ENCODE measurements at regions not wholly inside any gene's neighbourhood (a gene's known extent, or its start where the extent isn't known, plus 50 kb on each side); places are given as distances from the start of the nearest gene placed in this dataset.

DNA sequence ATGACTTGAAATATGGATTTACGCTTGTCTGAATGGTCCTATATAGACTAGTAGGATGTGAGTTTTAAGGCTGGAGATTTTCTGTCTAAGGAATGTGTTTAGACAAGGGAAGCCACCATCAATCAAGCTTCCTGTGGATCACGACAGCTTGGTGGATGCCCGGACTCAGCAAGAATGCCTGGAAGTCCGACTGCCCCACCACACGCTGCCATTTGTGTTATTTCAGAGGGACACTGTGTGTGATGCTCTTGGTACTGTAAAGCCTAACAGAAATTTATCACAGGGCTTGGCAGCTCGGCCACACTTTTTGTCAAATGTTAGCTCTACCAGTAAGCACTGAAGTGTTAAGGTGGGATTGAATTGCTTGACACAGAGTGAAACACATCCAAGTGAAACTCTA, 127.1 kb upstream of the CDH7 start:
- Histone ChIP-seq H3K27ac (no peak overlapping the region), H3K4me3 (IDR thresholded peaks at IDR 0.05; ENCODE audit: insufficient read depth, low read depth, low read length) (no peak overlapping the region), H4K20me1 (ENCODE audit: insufficient read depth) (no peaks in the 10 kb centered on the region), H3K9ac (no peak overlapping the region), H3K27me3 (ENCODE audit: insufficient read depth, low read depth) (no peaks in the 10 kb centered on the region), H3K36me3 (ENCODE audit: insufficient read depth) (no peaks in the 10 kb centered on the region), H3K4me1 (ENCODE audit: low read depth, poor library complexity, severe bottlenecking) (no peaks in the 10 kb centered on the region), H2AFZ (ENCODE audit: low read depth) (no peak overlapping the region), H3K79me2 (ENCODE audit: insufficient read depth, low read depth) (no peaks in the 10 kb centered on the region), H3K4me2 (no peak overlapping the region)
- TF ChIP-seq, protein P1, sequence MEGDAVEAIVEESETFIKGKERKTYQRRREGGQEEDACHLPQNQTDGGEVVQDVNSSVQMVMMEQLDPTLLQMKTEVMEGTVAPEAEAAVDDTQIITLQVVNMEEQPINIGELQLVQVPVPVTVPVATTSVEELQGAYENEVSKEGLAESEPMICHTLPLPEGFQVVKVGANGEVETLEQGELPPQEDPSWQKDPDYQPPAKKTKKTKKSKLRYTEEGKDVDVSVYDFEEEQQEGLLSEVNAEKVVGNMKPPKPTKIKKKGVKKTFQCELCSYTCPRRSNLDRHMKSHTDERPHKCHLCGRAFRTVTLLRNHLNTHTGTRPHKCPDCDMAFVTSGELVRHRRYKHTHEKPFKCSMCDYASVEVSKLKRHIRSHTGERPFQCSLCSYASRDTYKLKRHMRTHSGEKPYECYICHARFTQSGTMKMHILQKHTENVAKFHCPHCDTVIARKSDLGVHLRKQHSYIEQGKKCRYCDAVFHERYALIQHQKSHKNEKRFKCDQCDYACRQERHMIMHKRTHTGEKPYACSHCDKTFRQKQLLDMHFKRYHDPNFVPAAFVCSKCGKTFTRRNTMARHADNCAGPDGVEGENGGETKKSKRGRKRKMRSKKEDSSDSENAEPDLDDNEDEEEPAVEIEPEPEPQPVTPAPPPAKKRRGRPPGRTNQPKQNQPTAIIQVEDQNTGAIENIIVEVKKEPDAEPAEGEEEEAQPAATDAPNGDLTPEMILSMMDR (conservative IDR thresholded peaks at IDR 0.05; ENCODE audit: low read depth, low read length): no peak

DNA sequence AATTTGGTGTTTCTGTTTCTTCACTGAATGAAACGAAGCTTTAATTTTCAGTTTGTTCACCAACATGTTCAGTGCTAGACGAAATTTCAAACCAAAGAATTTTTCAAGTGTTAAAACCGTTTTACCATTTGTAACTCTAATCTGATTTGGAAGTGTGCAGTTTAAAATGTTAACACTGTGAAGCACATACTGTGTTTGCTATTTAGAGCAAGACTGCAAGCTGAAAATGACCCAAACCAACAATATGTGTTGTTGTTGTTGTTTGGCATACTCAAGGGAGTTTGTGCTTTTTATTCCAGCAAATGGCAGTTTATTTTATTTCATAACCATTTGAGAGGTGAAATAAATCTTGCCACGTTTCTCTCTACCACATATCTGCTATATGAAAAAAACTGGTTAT, 128.4 kb upstream of the CDH7 start:
- no peak overlapping the region for H3K4me3 ChIP-seq (IDR thresholded peaks at IDR 0.05; ENCODE audit: insufficient read depth, low read depth, low read length)
- TF ChIP-seq, protein P1 (conservative IDR thresholded peaks at IDR 0.05; ENCODE audit: low read depth, low read length): no peak
- no peaks in the 10 kb centered on the region for H3K36me3 ChIP-seq (ENCODE audit: insufficient read depth)
- H2AFZ ChIP-seq (ENCODE audit: low read depth): no peak overlapping the region
- H3K9ac ChIP-seq: no peak overlapping the region
- no peak overlapping the region for H3K4me2 ChIP-seq
- H3K27me3 ChIP-seq (ENCODE audit: insufficient read depth, low read depth): no peaks in the 10 kb centered on the region
- no peaks in the 10 kb centered on the region for H3K79me2 ChIP-seq (ENCODE audit: insufficient read depth, low read depth)
- no peaks in the 10 kb centered on the region for H4K20me1 ChIP-seq (ENCODE audit: insufficient read depth)
- H3K27ac ChIP-seq: no peak overlapping the region
- no peaks in the 10 kb centered on the region for H3K4me1 ChIP-seq (ENCODE audit: low read depth, poor library complexity, severe bottlenecking)

DNA sequence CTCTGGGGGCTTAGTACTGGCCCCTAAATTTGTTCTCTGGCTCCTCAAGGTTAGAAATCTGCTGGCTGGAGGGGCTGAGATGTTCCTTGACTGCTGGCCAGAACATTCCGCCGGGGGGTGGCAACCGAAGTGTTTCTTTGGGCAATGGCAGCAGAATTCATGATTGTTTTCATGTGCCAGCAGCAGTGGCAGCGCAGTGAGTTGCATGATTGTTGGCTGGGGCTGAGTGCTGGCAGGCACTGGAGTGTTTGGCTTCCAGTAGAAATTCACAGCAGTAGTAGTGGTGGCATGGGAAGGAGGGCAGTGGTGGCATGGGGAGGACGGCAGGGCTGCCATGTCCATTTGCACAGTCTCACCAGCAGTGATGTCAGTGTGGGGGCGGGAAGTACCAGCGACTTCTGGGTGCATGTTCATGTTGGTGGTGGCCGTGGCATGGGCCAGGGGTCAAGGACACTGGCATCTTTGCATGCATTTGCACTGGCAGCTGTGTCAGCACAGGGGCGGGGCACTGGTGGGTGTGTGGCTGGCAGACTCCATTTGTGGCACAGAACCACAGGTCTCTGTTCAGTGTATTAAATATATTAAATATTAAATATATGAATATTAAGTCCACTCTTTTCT, 130.6 kb upstream of the CDH7 start:
- H4K20me1 ChIP-seq (ENCODE audit: insufficient read depth): no peaks in the 10 kb centered on the region
- TF ChIP-seq, protein P1 (conservative IDR thresholded peaks at IDR 0.05; ENCODE audit: low read depth, low read length): no peak
- no peak overlapping the region for H3K4me2 ChIP-seq
- H3K4me1 ChIP-seq (ENCODE audit: low read depth, poor library complexity, severe bottlenecking): no peaks in the 10 kb centered on the region
- H2AFZ ChIP-seq (ENCODE audit: low read depth): no peak overlapping the region
- H3K4me3 ChIP-seq (IDR thresholded peaks at IDR 0.05; ENCODE audit: insufficient read depth, low read depth, low read length): no peak overlapping the region
- no peaks in the 10 kb centered on the region for H3K36me3 ChIP-seq (ENCODE audit: insufficient read depth)
- H3K9ac ChIP-seq: no peak overlapping the region
- no peak overlapping the region for H3K27ac ChIP-seq
- H3K79me2 ChIP-seq (ENCODE audit: insufficient read depth, low read depth): no peaks in the 10 kb centered on the region
- no peaks in the 10 kb centered on the region for H3K27me3 ChIP-seq (ENCODE audit: insufficient read depth, low read depth)

DNA sequence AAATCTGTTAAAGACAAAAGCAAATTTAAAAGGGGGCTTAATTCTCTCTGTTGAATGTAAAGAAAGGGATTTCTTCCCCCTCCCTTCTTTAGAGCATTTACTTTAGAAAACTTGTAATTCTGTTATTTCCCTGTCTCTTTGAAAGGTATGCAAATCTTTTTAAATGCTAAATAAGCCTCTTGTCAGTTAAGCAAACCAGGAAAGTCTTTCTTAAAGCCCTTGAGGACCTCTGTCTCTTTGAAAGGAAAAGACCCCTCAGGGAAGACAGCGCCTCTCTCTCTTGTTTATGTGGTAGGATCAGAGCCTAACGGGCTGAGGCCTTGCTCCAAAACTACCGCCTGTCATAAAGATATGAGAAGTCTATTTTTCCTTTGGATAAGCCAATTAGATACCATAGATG, 139.9 kb upstream of the CDH7 start:
- Histone ChIP-seq H3K27me3 (ENCODE audit: insufficient read depth, low read depth) (no peaks in the 10 kb centered on the region), H4K20me1 (ENCODE audit: insufficient read depth) (no peaks in the 10 kb centered on the region), H3K9ac (no peak overlapping the region), H3K4me1 (ENCODE audit: low read depth, poor library complexity, severe bottlenecking) (no peaks in the 10 kb centered on the region), H3K79me2 (ENCODE audit: insufficient read depth, low read depth) (no peaks in the 10 kb centered on the region), H2AFZ (ENCODE audit: low read depth) (no peak overlapping the region), H3K27ac (no peak overlapping the region), H3K4me3 (IDR thresholded peaks at IDR 0.05; ENCODE audit: insufficient read depth, low read depth, low read length) (no peak overlapping the region), H3K4me2 (no peak overlapping the region), H3K36me3 (ENCODE audit: insufficient read depth) (no peaks in the 10 kb centered on the region)
- TF ChIP-seq, protein P1 (conservative IDR thresholded peaks at IDR 0.05; ENCODE audit: low read depth, low read length): no peak

All from KMS-11 (cell line).